Stimulated activated CD4-positive, alpha-beta T cell treated with anti-CD3 and anti-CD28 coated beads, Interleukin-15, amount 100 ng/mL, for 48 hours (primary cell): ENCODE measurements at regions not wholly inside any gene's neighbourhood (a gene's known extent, or its start where the extent isn't known, plus 50 kb on each side); places are given as distances from the start of the nearest gene placed in this dataset.

Source experiments
- DNase-seq, 2 donors: peaks; one replicate each; pipeline ENCODE4 v3.0.0-alpha.2; 2020; ENCODE audit warnings: low read depth in 2 of 2

DNA sequence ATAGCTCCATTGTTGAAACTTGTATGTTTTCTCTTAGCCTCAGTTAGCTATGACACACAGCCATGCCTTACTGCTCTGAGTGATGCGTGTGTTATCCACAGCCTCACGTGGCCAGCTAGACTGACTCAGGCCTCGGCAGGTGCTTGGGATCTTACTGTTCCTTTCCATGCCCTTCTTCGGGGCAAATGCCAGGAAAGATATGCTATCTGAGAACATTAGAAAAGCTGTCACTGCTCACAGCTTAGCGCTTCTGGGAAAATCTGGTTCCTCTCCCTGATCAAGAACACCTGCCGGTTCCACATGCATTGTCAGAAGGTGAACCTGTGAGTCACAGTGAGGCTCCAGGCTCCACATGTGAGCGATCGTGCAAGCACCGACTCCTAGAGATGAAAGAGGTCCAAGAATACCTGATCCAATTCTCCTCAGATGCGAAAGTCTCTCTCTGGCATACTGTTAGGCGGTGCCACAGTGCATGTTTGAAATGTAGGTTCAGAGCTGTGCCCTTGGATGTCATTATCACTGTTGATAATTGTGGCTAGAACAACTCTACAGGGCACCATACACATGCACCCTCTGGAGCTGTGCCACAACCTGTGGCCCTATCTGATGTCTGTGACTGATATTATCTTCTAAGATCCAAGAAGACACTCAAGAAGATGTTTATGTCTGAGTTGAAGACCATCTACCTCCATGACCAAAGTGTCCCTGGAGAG lies 247.8 kb upstream of the IGFBP3 start:
- DNase-seq = no peak

DNA sequence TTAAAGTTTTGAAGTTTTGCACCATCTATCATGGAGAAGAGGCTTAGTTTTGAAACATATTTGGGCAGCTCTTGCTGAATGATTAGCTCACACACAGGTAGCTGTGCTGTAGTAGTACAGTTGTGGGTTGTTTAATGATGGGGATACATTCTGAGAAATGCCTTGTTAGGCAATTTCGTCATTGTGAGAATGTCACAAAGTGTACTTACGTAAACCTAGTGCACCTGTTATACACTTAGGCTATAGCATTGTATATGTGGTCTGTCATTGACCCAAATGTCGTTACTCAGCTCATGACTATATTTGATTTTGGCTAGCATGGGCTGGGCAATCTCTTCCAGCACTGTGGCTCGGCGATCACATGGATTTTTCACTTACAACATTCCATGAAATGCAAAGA lies 247.2 kb upstream of the IGFBP3 start:
- no peak for DNase-seq

DNA sequence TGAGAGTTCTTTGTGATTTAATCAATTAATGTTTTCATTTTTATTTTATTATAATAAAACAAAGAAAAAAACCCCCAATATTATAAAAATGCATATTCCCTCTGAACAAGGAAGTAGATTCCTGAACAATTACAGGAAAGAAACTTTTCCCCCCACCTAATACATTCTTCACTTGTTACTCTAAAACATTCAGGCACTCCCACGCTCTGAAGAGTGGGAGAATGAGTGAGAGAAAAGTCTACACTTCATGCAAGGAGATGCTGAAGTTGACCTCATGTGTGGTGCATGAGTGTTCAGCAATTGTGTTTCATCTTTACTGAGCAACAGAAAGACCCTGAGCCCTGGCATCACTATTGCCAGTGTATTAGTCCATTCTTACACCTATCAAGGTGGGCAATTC lies 244.2 kb upstream of the IGFBP3 start:
- DNase-seq = no peak

DNA sequence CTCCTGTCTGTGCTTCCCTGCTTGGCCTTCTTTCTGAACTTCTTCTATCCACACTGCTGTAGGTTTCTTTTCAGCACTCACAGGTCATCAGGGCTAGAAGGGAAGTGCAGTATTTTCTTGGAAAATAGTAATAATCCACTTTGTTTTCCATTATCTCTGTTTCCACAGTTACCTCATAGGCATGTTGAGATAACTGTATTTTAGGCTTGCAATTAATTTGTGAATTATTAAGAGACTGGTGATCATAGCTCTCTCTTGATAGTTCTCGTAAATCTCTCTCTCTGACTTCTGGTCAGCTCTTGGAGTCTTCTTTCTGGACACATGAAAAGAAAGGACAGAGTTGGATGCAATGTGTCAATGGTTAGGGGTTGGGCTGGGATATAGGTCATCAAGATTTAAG lies 243.6 kb upstream of the IGFBP3 start:
- no peak for DNase-seq

DNA sequence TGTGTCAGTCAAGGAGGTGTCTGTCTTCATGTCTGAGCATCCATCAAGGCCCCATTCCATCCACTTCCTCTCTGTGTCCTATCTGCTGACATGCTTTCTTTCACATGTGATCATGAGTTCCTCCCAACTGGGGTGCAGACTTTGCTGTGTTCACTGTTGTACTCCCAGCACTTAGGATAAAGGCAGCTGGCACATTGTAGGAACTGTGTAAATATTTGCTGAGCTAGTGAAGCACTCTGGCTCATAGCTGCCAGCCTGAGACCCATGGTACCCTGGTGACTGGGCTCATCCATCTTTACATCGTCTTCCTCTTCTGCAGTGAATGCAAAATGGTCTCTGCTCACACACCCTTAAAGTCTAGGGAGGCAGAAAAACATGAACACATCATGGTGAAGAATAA lies 242.2 kb upstream of the IGFBP3 start:
- no peak for DNase-seq

DNA sequence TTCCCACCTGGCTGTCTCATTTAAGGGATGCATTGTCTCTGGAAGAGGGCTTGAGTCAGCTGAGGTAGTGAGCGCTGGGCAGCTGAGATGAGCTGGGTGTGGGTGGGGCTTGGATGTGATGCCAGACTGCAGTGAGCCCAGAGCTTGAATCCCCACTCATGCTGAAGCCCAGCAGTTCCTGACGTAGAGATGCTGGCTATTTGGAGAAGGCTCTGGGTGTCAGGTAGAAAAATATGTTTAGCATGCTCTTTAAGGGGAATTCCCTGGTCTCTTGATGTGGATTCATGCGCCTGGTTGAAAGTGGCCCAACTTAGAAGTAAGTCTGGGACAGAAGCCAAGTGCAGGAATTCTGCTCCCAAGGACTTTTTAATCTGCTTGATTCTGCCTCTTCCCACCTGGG lies 241.5 kb upstream of the IGFBP3 start:
- no peak for DNase-seq

DNA sequence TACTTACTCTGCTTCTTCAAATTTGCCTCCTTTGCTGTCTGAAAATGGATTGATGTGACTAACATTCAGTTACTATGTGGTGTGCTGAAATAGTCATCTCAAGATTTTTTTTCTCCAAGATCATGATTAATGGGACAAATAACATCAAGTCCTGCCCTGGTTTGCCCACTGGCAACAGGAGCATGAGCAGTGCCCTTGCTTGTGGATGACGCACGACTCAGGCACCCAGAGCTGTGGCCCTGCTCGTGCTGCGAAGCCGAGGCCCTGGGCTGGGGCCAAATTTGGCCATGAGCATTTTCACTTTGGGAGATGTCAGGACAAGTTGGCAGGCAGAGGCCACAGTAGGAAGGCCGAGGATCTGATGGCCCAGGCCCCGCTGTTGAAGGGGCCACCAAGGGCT lies 239.8 kb upstream of the IGFBP3 start:
- DNase-seq = no peak

DNA sequence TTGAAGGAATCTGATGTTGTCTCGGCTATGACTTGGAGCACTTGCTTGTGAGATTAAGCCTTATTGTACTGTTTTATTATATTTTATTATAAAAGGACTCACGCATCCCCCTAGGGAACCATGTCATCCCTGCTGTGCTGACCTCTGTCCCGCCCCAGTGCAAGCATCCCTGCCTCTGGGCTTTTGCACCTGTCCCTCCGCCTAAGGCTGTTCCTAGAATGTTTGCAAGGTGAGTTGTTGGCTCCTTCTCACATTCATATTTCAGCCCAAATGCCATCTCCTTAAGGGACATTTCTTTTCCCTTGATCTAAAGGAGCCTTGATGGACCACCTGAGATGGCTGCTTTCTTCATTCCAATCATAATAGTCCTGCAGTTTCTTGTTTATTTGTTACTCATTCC lies 236.9 kb upstream of the IGFBP3 start:
- no peak for DNase-seq

DNA sequence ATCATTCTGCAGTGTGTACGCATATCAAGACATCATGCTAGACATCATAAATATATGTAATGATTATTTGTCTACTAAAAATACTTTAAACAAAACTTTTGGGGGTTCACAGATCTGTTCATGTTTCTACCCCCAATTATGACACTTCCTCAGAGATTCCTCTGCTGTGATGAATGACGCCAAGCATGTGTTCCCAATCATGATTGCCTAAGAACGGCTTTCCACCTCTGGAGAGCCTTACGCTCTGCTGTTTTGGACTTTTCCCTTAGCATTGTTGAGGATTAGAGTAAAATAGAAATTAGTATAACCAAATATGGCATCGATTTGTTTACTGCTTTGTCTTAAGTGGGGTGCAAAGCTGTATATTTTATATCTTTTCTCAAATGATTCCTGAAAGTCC lies 236.3 kb upstream of the IGFBP3 start:
- no peak for DNase-seq

DNA sequence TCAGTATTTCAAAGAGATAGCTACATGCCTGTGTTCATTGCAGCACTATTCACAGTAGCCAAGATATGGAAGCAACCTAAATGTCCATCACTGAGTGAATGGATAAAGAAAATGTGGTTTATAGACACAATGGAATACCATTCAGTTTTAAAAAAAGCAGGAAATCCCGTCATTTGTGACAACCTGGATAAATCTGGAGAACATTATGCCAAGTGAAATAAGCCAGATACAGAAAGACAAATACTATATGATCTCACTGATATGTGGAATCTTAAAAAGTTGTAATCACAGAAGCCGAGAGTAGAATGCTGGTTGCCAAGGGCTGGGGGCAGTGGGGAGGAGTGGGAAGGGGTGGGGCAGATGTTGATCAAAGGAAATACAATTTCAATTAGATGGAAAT lies 235.8 kb upstream of the IGFBP3 start:
- no peak for DNase-seq

DNA sequence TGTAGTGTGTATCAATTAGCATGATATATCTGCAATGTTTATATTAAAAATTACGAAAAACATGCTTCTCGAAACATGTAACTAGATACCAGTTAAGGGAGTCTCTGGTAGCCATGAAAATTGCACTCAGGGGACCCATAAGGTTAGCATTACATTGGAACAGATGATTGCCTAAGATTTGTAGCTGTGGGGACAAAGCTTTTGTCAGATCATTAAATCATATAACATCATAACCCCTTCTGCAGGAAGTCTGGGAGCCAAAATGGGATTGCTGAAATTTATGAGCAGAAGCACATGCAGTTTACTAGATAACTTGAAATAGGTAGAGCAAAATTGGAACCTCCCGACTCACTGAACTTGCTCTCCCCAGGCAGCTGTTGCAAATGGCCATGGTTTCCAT lies 235.0 kb upstream of the IGFBP3 start:
- DNase-seq = no peak

DNA sequence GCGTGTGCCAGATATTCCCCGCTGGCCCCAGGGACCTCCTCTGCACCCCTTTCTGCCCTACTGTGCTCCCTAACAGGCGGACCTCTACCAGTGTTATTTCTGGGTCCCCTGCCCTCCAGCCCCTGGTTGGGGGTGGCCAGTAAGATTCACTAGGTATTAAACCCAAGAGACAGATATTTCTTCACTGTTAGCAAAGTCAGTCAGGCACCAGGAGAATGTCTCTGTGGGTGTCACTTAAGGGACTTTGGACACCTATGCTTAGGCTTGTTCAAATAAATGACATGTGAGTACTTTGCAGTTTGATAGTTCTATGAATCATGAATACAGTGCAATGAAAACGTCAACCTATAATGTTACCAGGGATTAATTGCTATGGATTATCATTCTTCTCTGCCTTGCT lies 234.3 kb upstream of the IGFBP3 start:
- DNase-seq = no peak

DNA sequence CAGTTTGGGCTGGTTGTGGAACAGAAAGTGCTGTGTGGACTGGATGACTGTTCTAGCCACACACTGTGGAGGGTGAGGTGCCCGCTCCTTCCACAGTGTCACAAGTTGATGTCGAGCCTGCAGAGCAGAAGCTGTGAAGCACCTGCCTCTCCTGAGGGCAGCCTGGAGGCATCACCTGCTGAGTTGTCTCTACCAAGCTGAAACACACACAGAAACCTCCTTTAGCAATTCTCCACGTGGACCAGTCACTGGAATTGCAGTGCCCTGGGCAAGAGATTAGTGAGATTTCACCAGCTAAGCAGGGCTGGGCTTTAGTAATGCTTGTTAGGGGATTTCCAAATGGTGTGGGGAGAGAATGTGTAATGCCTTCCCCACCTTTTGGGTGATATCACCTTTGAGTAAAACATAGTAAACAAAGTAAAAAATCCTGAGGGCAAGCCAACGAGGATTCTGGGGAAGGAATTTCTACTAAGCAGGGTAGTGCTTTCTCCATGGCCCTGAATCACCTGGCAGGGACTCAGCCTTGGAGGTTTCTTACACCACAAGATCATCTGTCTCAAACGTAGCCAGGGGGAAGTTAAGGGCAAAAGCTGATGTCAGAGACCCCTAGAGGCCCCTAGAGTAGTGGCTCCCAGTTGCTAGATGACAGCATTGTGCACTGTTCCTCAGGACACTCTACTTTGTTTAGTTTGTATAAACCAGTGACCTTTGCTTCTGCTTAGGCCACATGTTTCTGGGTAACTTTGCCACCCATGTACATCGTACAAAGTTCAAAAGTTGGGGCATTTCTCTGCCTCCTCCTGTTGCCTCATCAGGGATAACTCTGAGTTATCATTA lies 233.1 kb upstream of the IGFBP3 start:
- DNase-seq = no peak

DNA sequence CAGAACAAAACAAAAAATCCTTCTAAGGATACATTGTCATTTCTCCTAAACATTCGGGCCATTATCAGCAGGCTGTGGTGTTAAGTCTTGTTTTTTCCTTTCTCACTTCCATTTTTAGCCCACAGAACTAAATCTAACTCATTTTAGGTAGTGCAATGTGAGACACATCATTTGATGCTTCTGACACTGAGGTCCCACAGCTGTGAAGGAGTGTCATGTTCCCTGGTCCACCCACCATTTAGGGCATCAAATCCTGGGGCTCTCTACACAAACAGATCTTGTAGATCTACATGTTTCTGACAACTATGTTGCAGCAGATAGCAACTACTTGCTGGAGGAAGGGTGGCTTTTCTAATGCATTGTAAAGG lies 232.5 kb upstream of the IGFBP3 start:
- DNase-seq = no peak

DNA sequence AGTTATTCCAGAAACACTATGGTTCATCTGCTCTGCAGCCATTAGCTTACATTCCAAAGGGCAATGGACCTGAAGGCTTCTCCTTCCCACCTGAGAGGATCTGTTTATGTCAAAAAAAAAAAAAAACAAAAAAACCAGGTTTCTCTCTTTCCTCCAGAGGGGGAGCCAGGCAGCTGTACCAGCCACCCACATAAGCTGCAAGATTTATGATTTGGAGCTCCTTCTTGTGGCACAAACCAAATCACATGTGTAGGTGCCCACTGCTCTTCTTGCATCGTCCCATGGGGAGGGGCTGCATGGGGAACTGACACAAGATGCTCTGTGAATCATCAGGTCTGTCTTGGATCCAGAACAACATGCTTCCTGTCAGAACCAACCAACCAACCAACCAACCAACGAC lies 231.6 kb upstream of the IGFBP3 start:
- no peak for DNase-seq

DNA sequence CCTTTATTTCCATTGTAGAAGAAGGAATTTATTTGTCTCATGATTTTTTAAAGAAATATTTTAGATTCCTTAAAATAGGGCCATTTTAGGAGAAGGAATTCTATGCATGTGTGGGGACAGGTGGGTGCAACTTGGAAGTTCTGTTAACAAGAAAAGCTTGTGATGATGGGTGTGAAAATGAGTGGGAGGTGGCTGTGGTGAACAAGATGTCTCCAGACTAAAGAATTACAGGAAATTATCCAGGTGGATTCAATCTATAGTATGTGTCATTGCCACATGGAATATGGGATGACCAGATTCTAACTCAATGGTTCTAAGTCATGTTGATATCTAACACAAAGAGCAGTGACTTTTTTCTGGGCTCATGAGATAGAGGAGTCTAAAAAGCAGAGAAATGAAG lies 229.6 kb upstream of the IGFBP3 start:
- DNase-seq = no peak

DNA sequence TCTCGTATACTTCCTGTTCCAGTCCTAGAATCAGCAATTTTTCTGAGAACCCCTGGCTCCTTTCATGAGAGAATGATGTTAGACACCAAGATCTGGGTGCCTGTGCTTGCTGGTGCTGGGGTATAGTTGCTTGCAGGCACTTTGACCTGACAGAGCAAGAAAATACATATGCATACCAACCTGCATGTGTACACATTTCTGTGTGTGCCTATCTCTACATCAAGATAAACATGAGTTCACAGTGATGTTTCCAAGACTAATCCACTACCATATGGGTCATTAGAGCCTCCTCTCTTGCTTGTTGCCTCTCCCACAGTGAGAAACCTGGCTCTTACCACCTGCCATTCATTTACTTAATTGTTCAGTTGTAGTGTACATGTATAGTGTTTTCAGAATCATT lies 229.1 kb upstream of the IGFBP3 start:
- DNase-seq = no peak

DNA sequence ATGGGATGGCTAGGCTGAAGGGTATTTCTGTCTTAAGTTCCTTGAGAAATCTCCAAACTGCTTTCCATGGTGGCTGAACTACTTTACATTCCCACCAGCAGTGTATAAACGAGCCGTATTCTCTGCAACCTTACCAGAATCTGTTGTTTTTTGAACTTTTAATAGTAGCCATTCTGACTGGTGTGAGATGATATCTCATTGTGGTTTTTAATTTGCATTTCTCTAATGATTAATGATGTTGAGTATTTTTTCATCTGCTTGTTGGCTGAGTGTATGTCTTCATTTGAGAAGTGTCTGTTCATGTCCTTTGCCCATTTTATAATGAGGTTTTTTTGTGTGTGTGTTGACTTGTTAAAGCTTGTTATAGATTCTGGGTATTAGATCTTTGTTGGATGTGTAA lies 226.8 kb upstream of the IGFBP3 start:
- DNase-seq = no peak

DNA sequence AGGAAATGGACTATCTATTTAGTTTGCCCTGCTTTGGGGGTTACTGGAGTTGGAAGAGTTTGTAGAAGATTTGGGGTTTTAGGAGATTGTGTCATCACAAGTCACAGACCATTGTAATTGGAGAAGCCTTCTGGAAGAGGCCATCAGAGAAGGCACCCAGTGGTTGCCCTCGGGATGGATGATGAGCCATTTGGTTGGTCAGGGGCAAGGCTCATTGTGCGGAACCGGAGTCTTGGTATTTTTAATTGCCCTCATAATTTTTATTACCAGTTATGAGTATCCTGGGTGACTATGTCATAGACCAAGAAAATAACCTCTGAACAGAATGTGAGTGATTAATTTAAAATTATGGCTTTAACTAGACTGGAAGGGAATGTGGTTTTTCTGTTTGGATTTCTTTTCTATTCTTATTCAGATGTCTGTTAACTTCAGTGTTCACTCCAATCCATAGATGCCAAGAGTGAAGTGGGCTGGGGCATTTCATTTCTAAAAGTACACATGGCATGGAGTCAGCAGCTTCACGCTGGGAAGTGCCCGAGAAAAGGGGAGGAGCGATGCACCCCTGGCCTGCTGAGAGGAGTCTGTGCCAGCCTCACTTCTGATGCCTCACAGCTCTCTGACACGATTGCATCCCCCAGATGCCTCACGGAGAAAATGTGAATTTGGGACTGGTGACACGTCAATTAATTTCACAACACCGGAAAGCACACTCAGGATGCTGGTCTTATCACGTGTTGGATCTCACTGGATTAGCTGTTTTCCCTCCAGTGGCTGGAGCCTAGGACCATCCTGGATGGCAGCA lies 225.6 kb upstream of the IGFBP3 start:
- DNase-seq = no peak

DNA sequence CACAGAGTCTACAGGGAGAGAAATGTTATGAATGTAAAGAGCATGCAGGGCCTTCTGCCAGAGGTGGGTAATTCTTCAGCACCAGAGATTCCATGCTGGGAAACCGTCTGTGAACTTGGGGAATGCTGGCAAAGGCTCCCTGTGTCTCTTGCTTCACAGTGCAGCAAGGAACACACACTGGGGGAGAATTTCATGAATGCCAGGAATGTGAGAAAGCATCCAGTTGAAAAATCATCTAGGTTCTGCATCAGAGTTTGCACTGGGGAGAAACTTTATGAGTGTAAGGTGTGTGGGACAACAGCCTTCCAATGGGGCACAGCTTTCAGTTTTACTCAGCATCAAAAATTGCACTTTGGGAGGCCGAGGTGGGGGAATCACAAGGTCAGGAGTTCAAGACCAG lies 224.3 kb upstream of the IGFBP3 start:
- no peak for DNase-seq

DNA sequence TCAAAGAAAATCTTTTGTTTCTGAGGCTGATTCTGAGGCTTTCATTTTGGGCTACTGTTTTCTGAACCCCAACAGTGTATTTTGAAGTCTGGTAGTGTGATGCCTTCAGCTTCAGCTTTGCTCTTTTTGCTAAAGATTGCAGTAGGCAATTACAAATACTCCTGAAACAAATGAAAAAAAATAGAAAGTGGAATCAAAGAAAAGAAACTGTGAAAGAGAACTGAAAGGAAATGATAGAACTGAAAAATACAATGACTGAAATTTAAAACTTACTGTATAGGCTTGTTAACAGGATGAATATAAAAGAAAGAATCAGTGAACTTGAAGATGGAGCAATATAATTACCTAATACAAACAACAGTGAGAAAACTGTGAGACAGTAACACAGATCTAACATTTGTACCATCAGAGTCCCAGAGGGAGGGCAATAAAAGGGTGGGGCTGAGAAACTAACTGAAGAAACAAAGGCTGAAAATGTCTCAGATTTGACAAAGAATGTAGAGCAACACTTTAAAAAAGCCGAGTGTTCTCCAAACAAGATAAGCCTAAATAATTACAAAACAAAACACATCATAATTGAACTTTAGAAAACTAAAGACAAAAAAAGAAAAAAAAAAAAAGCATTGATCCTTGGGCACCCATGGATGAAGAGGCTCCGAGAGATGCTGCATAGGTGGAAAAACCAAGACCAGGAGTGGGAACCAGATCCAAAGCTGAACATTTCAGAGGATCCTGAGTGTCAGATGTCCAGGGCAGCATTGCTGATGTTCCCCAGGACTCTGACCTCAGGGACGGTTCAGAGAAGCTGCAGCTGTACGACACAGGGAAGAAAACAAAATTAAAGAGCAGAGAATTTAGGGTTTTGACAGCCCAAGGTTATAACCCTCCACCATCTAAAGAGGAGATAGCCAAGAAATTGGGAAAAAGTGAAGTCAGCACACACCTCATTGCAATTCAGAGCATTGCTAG lies 223.2 kb upstream of the IGFBP3 start:
- no peak for DNase-seq

DNA sequence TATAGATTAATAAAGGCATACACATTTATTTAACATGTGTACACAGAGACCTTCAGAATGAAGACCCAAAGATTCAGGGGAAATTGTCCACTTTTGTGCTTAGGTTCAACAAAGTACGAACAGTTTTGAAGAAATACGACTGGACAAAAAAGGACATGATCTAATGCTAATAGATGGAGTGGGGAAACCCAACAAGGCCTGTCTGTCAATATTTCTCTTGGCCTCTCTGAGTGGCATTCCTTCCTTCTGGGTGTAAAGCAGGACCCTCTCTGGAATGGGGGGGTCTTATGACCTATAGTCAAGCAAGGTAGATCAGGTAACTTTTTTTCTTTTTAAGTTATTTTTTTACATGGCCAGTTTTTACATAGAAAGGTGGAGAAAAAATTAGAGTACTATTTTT lies 222.3 kb upstream of the IGFBP3 start:
- DNase-seq = no peak
